NB4 (cell line): ENCODE measurements at regions not wholly inside any gene's neighbourhood (a gene's known extent, or its start where the extent isn't known, plus 50 kb on each side); places are given as distances from the start of the nearest gene placed in this dataset.

Source experiments
- DNase-seq: peaks from one replicate; pipeline ENCODE4 v3.0.0; 2010; ENCODE audit warnings: low read depth
- H3K4me3 ChIP-seq: one replicate; pipeline ENCODE4 v1.5.1; 2011; ENCODE audit warnings: mild to moderate bottlenecking, low read depth, low read length, moderate library complexity
- CTCF ChIP-seq: IDR thresholded peaks from one replicate; pipeline ENCODE4 v1.5.1; 2012; ENCODE audit warnings: low read depth, low read length
- MAX ChIP-seq: IDR thresholded peaks from 2 replicates; pipeline ENCODE4 v1.6.1; 2011; ENCODE audit warnings: low read depth, low read length
- MYC ChIP-seq: IDR thresholded peaks from 2 replicates; pipeline ENCODE4 v1.6.1; 2011; ENCODE audit warnings: low read depth, low read length
- POLR2A ChIP-seq: IDR thresholded peaks from 2 replicates; pipeline ENCODE4 v1.6.1; 2011; ENCODE audit warnings: mild to moderate bottlenecking; ENCODE audit not compliant: insufficient read length; ENCODE audit errors: extremely low read depth

GRCh38 chr12:97109441-97109840 is 202.4 kb downstream of the NEDD1 start:
- no peak overlapping the region for H3K4me3 ChIP-seq
- TF ChIP-seq POLR2A (no peak), MYC (no peak), MAX (no peak), CTCF (no peak)
- no peak for DNase-seq

GRCh38 chr12:97112136-97112535 is 205.1 kb downstream of the NEDD1 start:
- TF ChIP-seq MAX: no peak
- TF ChIP-seq CTCF: no peak
- no peak for TF ChIP-seq POLR2A
- TF ChIP-seq MYC: no peak
- no peak for DNase-seq
- H3K4me3 ChIP-seq: no peak overlapping the region

GRCh38 chr12:97118796-97119375 is 211.8 kb downstream of the NEDD1 start:
- no peak overlapping the region for H3K4me3 ChIP-seq
- no peak for DNase-seq
- TF ChIP-seq CTCF: no peak
- TF ChIP-seq MAX: no peak
- TF ChIP-seq MYC: no peak
- no peak for TF ChIP-seq POLR2A

GRCh38 chr12:97127061-97127460 is 220.0 kb downstream of the NEDD1 start:
- TF ChIP-seq CTCF (no peak), MYC (no peak), MAX (no peak), POLR2A (no peak)
- no peak overlapping the region for H3K4me3 ChIP-seq
- DNase-seq: no peak

GRCh38 chr12:97131220-97131981 is 224.3 kb downstream of the NEDD1 start:
- TF ChIP-seq POLR2A (no peak), CTCF (no peak), MYC (no peak), MAX (no peak)
- no peak for DNase-seq
- H3K4me3 ChIP-seq: no peak overlapping the region
